HAP-1 (cell line): ENCODE measurements at regions not wholly inside any gene's neighbourhood (a gene's known extent, or its start where the extent isn't known, plus 50 kb on each side); places are given as distances from the start of the nearest gene placed in this dataset.
"Not testable (repeated sequence)": the region's sequence is repeated elsewhere in the genome, so short reads cannot be mapped to it uniquely, and the experiment has no call there.

Experiments
- DNase-seq, 2 experiments: peaks; one replicate each; pipeline ENCODE4 v3.0.0-alpha.2; 2016 to 2020; ENCODE audit warnings: low spot score in 2 of 2
- H3K27me3 ChIP-seq: fragments of 250-450 bp; sonication (Bioruptor Pico); 2 replicates; pipeline ENCODE4 v1.5.1; 2020; ENCODE audit warnings: low read depth, mild to moderate bottlenecking, moderate library complexity
- H3K36me3 ChIP-seq: fragments of 250-450 bp; sonication (Bioruptor Pico); replicated peaks from 2 replicates; pipeline ENCODE4 v1.5.1; 2020; ENCODE audit warnings: mild to moderate bottlenecking
- H3K4me1 ChIP-seq: fragments of 250-450 bp; sonication (Bioruptor Pico); 2 replicates; pipeline ENCODE4 v1.5.1; 2020; ENCODE audit warnings: mild to moderate bottlenecking
- H3K4me3 ChIP-seq: fragments of 250-450 bp; sonication (Bioruptor Pico); 2 replicates; pipeline ENCODE4 v1.5.1; 2020; ENCODE audit warnings: mild to moderate bottlenecking, moderate library complexity
- H3K9me3 ChIP-seq: fragments of 250-450 bp; sonication (Bioruptor Pico); 2 replicates; pipeline ENCODE4 v1.5.1; 2020; ENCODE audit warnings: mild to moderate bottlenecking, moderate library complexity
- in situ Hi-C: fragments of 300-500 bp; cut with MboI; formaldehyde crosslinking; loops from 3 replicates; pipeline ENCODE4 v1.14.3; 2020; ENCODE audit warnings: low sequenced_read_pairs, inconsistent platforms, mixed read lengths

- in situ Hi-C loops = no loop called here
- Histone ChIP-seq H3K9me3 (no peaks in the 10 kb centered on the region), H3K36me3 (no peaks in the 10 kb centered on the region), H3K4me3 (no peak overlapping the region), H3K4me1 (peaks cover 5% of the 10 kb centered on the region), H3K27me3 (no peaks in the 10 kb centered on the region)
- no peak for DNase-seq
These were observed 170.8 kb upstream of the FBN2 start for GRCh38 chr5:128708841-128709240.

- no peaks in the 10 kb centered on the region for H3K36me3 ChIP-seq
- DNase-seq = no peak
- no peaks in the 10 kb centered on the region for H3K27me3 ChIP-seq
- H3K4me1 ChIP-seq = peaks cover 10% of the 10 kb centered on the region
- in situ Hi-C loops = no loop called here
- H3K4me3 ChIP-seq = no peak overlapping the region
- H3K9me3 ChIP-seq = no peaks in the 10 kb centered on the region
These were observed 173.2 kb upstream of the FBN2 start for GRCh38 chr5:128711216-128711615.

GRCh38 chr5:128714551-128714950 lies 176.5 kb upstream of the FBN2 start:
- peaks cover 10% of the 10 kb centered on the region for H3K4me1 ChIP-seq
- H3K4me3 ChIP-seq = no peak overlapping the region
- H3K36me3 ChIP-seq = no peaks in the 10 kb centered on the region
- no peaks in the 10 kb centered on the region for H3K9me3 ChIP-seq
- H3K27me3 ChIP-seq = no peaks in the 10 kb centered on the region
- no peak for DNase-seq
- in situ Hi-C loops = no loop called here

GRCh38 chr5:128722551-128722950 lies 184.5 kb upstream of the FBN2 start:
- H3K36me3 ChIP-seq = no peaks in the 10 kb centered on the region
- in situ Hi-C loops = no loop called here
- DNase-seq = no peak
- H3K4me1 ChIP-seq = no peaks in the 10 kb centered on the region
- no peaks in the 10 kb centered on the region for H3K9me3 ChIP-seq
- no peaks in the 10 kb centered on the region for H3K27me3 ChIP-seq
- no peak overlapping the region for H3K4me3 ChIP-seq

GRCh38 chr5:128730021-128730420 lies 192.0 kb upstream of the FBN2 start:
- in situ Hi-C loops, H3K4me3 ChIP-seq, H3K4me1 ChIP-seq, DNase-seq, H3K36me3 ChIP-seq, H3K9me3 ChIP-seq, H3K27me3 ChIP-seq: not testable (repeated sequence)

GRCh38 chr5:128735656-128736055 lies 197.6 kb upstream of the FBN2 start:
- peak; percentile 48 to 53 for DNase-seq
- in situ Hi-C loops, H3K4me3 ChIP-seq, H3K9me3 ChIP-seq, H3K36me3 ChIP-seq, H3K27me3 ChIP-seq: not testable (repeated sequence)
- H3K4me1 ChIP-seq = peaks cover 20% of the 10 kb centered on the region

- H3K27me3 ChIP-seq = no peaks in the 10 kb centered on the region
- no peak overlapping the region for H3K4me3 ChIP-seq
- H3K36me3 ChIP-seq = no peaks in the 10 kb centered on the region
- peaks cover 20% of the 10 kb centered on the region for H3K4me1 ChIP-seq
- peak; percentile 77 to 97 for DNase-seq
- H3K9me3 ChIP-seq = 0 out of 2 replicates have a peak, but pooled peaks cover 3% of the 10 kb centered on the region
- in situ Hi-C loops = no loop called here
These were observed 198.5 kb upstream of the FBN2 start for GRCh38 chr5:128736553-128736952.

GRCh38 chr5:128749136-128749898 lies 211.3 kb upstream of the FBN2 start:
- Histone ChIP-seq H3K9me3 (no peaks in the 10 kb centered on the region), H3K4me3 (no peak overlapping the region), H3K27me3 (no peaks in the 10 kb centered on the region), H3K36me3 (no peaks in the 10 kb centered on the region), H3K4me1 (no peaks in the 10 kb centered on the region)
- no peak for DNase-seq
- in situ Hi-C loops = no loop called here

- in situ Hi-C loops = no loop called here
- no peak for DNase-seq
- no peaks in the 10 kb centered on the region for H3K36me3 ChIP-seq
- no peaks in the 10 kb centered on the region for H3K27me3 ChIP-seq
- no peaks in the 10 kb centered on the region for H3K4me1 ChIP-seq
- H3K9me3 ChIP-seq = no peaks in the 10 kb centered on the region
- no peak overlapping the region for H3K4me3 ChIP-seq
These were observed 212.1 kb upstream of the FBN2 start for GRCh38 chr5:128750155-128750554.

- H3K27me3 ChIP-seq = no peaks in the 10 kb centered on the region
- no peaks in the 10 kb centered on the region for H3K4me1 ChIP-seq
- no peak for DNase-seq
- H3K36me3 ChIP-seq = no peaks in the 10 kb centered on the region
- H3K4me3 ChIP-seq = no peak overlapping the region
- no peaks in the 10 kb centered on the region for H3K9me3 ChIP-seq
- in situ Hi-C loops = no loop called here
These were observed 207.9 kb upstream of the SLC27A6 start for GRCh38 chr5:128757196-128757959.

- no peaks in the 10 kb centered on the region for H3K27me3 ChIP-seq
- DNase-seq = no peak
- no peaks in the 10 kb centered on the region for H3K36me3 ChIP-seq
- H3K9me3 ChIP-seq = no peaks in the 10 kb centered on the region
- H3K4me1 ChIP-seq = no peaks in the 10 kb centered on the region
- in situ Hi-C loops = no loop called here
- H3K4me3 ChIP-seq = no peak overlapping the region
These were observed 202.5 kb upstream of the SLC27A6 start for GRCh38 chr5:128762661-128763306.

GRCh38 chr5:128763321-128763720 lies 202.0 kb upstream of the SLC27A6 start:
- in situ Hi-C loops = no loop called here
- H3K9me3 ChIP-seq = no peaks in the 10 kb centered on the region
- no peak overlapping the region for H3K4me3 ChIP-seq
- no peaks in the 10 kb centered on the region for H3K36me3 ChIP-seq
- no peaks in the 10 kb centered on the region for H3K4me1 ChIP-seq
- H3K27me3 ChIP-seq = no peaks in the 10 kb centered on the region
- DNase-seq = no peak

GRCh38 chr5:128764601-128765310 lies 200.5 kb upstream of the SLC27A6 start:
- DNase-seq = no peak
- no peak overlapping the region for H3K4me3 ChIP-seq
- in situ Hi-C loops = no loop called here
- no peaks in the 10 kb centered on the region for H3K9me3 ChIP-seq
- H3K4me1 ChIP-seq = no peaks in the 10 kb centered on the region
- no peaks in the 10 kb centered on the region for H3K27me3 ChIP-seq
- no peaks in the 10 kb centered on the region for H3K36me3 ChIP-seq
